ENCODE measurements at regions not wholly inside any gene's neighbourhood (a gene's known extent, or its start where the extent isn't known, plus 50 kb on each side); places are given as distances from the start of the nearest gene placed in this dataset.

DNA sequence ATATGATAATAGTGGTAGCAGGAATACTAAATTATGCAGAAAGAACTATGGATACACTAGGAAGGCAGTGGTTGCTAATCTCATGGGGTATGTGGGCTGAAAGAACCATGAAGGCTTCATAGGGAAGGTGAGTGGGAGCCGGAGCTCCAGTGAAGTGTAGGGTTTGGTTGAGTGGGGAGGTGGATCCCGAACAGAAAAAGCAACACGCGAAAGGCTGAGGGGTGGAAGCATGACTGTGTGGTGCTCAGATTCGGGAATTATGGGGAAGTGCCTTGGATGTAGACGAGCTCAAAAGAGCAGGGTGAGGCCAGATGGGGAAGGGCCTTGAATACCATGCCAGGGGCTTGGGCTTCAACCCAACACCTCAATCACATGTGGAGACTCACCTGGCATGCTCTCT lies 715.1 kb downstream of the TYW1 start:
- no peak for DNase-seq

DNA sequence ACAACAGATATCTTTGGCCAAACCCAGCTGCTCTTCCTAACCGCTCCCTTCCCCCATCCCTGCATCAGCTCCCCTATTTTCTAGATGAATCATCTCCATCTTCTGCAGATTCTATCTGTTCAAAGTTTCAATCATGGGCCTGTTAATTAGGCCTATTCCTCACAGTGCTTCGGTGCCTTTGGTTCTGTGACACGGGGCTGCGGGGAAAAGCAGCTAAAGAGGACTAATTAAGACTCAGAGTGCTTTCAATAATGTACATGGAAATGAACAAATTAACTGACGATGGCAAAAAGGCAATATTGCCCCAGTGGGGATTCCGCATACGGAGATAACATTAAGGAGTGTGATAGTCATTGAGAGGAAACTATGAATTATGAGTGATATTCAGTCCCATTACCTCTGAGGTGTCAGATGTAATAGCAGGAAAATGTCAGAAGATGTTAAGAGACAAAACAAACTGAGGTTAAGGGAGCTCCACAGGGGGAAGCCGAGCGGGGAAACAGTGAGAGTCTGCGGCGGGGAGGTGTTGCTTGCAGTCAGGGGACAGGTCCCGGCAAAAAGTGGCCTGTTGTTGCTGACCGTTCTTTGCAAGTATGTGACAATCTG lies 716.9 kb downstream of the TYW1 start:
- DNase-seq: no peak

DNA sequence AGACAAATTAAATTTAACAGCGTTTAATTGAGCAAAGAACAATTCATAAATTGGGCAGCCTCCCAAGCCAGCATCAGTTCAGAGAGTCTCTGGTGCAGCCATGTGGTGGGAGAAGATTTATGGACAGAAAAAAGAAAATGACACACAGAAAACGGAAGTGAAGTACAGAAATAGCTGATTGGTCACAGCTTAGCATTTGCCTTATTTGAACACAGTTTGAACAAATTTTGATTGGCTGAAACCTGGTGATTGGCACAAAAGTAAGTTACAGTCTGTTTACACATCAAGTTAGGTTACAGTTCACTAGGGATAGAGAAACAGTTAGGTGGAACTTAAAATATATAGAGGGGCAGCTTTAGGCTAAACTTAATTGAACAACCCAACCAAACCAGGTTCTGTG lies 720.1 kb downstream of the TYW1 start:
- DNase-seq: no peak

DNA sequence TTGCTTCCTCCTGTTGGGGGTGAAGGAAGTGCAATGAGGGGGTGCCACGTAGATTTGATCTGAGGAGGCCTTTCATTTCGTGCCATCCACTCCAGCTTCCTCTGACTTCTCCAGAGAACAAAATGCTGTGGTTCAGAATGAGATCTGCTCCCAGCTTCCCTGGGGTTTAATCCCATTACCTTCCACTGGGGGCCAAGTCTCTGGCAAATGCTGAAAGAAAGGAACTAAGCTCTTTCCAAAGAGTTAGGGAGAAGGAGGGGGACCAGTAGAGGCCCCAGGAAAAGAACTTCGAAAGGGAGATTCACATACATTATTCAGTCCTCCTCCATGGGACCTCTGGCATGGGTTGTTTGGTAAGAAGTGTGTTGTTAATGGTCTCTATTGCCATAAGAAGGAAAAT lies 727.0 kb downstream of the TYW1 start:
- no peak for DNase-seq

DNA sequence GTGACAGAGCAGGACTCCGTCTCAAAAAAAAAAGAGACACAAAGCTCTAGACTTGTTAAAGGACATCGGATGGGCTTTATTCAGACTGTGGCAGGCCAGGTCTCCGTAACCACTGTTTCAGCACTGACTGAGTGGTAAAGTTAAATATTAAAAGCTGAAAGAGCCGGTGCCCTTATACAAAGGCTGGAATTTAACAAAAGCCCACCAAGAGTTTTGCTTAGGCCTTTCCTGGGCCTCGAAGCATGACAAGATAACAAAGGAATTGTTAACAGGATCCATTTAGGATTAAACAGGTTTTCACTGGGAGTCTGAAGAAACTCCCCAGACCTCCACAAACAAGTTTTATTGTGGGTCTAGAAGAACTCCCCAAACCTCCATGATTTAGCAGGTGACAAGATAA lies 727.8 kb downstream of the TYW1 start:
- DNase-seq: no peak

DNA sequence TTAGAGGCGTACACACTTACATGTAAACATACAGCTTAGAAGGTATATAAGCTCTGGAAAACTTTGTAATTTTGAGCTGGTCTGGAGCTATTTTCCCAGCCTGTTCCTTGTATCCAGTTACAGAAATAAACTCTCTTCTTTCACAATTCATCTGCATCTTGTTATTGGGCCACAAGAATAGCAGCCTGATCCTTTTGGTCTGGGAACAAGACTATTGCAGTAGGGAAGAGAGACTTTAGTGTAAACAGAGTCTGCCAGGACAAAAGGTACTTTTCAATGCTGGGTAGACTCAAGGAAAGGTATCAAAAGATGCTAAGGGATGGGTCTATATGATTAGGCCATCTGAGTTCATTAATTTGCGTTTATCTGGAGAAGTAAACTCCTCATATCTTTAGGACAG lies 728.3 kb downstream of the TYW1 start:
- DNase-seq: no peak

DNA sequence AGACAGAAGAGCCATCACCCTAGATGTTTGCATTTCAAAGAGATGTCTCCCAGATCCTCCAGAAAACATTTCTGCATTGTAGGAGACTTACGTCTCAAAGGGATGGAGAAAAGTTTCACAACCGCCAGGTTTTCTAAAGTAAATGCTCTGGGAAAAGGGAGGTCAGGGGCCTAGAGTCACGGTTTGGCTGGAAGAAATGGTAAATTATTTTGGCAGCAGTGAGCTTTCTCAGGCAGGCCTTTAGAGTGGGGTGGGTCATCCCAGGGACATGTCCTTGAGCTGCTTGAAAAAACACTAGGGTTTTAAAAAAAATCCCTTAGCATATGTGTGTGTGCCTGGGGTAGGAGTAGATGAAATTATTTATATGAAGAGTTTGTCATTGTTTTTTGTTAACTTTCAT lies 728.8 kb downstream of the TYW1 start:
- no peak for DNase-seq

DNA sequence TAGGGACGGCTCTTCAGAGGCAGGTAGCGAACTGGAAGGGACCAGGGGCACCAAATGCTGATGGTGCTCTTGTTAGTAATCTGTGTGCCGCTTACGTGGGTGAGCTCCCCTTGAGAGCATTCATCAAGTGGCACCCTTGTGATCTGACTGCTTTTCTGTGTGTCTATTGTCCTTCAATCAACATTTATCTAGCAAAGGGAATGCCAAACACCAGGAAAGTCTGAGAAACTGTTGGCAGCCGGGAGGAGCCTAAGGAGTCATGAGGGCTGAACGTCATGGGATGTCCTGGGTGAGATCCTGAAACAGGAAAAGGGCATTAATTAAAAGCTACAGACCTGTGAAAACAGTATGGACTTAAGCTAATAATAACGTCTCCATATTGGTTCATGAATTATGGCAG lies 733.1 kb downstream of the TYW1 start:
- no peak for DNase-seq

DNA sequence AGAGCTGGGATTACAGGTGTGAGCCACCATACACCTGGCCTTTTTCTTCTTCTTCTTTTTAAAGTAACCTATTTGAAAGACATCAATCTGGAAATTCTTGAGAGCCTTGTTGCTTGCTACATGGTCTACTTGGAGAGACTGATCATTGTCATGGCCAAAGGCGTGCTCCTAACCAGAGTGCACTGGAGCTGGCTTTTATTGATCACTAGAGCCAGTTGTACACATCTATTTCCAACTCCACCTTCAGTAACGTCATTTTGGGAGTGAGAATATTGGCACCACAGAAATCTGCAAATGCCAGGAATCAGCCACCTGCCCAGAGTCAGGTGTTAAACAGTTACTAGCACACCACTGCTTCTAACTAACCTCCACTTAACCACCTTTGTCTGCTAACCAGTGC lies 735.1 kb downstream of the TYW1 start:
- no peak for DNase-seq

DNA sequence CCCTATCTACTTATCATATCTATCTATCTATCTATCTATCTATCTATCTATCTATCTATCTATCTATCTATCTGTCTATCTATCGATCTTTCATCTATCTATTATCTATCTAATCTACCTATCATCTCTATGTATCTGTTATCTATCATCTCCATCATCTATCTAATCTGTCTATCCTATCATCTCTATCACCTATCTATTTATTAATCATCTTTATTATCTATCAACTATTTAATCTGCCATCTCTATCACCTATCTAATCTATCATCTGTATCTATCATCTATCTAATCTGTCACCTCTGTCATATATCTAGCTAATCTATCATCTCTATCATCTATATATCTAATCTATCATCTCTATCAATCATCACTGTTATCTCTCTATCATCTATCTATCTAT lies 736.3 kb downstream of the TYW1 start:
- no peak for DNase-seq

DNA sequence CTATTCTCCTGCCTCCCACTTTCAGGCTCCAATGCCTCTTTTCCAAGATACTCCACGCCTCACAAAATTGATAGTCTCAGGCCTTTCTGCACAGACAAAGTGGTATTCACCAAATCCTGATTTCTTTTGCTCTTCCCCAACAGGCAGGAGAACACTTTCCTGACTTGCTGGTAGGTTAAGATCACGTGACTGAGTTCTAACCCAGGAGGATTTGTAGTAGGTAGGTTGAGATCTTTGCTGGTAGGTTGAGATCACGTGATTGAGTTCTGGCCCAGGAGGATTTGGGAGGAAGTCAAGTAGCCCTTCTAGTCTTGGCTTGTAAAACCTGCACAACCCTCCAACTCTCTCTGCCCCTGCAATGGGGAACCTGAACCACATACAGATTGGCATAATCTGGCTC lies 741.5 kb downstream of the TYW1 start:
- DNase-seq: no peak

DNA sequence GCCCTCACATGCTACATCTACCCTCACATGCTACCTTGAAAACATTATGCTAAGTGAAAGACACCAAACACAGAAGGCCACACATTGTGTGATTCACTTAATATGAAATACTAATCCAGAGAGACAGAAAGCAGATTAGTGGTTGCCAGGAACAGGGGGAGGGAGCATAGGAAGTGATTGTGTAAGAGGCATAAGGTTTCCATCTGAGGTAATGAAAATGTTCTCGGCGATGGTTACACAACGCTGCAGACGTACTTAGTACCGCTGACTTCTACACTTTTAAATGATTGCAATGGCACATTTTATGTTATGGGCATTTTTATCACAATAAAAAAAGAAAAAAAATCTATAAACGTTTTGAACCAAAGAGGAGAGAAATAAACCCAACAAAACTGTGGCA lies 742.3 kb downstream of the TYW1 start:
- DNase-seq: no peak

DNA sequence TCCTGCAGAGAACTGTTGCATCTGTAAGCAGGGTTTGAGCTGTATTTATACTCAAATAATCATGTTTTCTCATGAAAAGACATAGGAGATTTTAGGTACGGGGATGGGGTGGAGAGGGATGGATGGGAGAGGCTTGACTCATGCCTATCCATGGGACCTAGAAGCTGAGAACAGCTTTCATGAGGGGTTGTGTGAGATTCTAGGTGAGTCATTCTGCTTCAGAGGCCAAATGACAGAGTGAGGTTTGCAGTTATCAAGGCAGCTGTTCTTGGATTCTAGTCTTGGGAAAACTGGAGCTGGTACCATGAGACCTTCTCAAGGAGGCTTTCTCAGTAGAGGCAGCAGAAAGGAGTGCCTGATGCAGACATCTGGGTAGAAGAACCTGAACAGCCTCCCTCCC lies 746.9 kb downstream of the TYW1 start:
- DNase-seq: no peak

DNA sequence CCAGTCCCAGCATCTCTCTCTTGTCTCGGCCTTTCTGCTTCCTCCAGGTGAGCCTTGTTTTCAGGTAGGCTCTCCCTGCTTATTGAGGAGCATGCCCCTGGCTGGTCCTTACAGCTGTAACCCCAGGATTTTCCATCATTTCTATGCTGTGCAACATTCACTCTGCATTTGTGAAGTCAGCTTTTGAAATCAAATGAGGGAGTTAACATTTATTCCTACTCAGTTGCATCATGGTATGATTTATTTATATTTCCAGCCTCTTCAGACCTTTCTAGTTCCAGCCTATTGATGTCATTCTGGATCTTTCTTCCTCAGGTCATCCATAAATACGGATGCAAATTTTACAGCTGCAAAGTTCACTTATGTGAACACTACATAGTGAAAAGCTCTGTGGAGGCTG lies 755.6 kb downstream of the TYW1 start:
- no peak for DNase-seq

DNA sequence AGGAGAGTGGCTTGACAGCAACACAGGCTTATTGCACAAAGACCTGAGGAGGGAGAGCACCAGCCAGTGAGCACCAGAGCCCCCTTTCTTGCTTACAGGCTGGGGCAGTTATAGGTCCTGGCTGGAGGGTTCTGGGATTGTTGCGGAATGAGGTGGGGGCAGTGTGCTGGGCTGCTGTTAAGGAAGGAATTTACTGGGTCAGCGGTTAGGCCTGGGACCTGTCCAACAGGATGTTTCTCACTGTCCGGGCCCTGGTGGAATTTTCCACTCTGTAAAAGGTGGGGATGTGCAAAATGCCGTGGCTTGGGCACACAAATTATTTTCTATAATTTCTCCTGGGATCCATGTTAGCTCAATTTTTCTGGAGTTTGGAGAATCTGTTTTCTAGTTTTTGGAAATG lies 757.3 kb downstream of the TYW1 start:
- DNase-seq: no peak

DNA sequence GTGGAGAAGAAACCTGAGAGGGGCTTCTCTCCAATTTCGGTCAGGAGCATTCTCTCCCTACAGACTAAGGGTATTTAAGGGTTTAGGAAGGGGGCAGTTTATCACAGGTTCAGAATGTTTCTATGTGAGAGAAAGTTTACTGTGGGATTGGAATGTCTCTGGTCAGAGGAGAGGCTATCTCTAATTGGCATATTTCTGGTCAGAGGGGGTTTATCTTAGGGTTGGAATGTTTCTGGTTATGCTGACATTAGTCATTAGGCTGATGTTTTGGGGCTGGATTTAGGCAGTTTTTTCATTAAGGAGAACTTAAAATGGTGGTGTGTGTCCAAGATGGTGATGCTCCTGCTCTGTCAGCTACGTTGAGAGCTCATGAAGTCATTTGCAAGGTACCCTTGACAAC lies 758.0 kb downstream of the TYW1 start:
- no peak for DNase-seq

DNA sequence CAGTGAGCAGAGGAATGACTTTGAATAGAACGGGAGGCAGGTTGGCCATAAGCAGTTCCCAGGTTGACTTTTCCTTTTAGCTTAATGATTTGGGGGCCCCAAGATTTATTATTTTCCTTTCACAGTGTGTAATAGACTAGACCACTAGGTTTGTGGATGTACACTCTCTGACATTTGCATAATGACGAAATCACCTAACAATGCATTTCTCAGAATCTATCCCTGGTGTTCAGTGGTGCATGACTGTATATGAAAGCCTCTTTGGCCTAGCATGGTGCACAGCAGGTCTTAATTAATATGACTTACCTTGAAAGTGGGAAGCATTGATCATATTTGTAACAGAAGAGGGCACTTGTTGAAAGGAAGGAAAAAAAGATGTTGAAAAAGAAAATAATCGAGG lies 761.9 kb downstream of the TYW1 start:
- DNase-seq: no peak

DNA sequence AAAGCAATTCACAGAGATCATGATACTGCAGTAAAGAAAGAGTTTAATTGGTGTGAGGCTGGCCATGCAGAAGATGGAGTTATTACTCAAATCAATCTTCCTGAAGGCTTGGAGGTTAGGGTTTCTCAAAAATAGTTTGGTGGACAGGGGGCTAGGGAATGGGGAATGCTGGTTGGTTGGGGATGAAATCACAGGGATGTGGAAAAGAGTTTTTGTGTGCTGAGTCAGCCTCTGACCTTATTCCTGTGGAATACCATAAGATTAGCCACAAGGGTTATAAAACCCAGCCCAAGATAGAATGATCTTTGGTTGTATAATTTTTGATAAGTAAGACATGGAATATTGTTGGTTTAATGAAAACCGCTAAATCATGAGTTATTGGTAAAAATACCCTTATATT lies 764.3 kb downstream of the TYW1 start:
- DNase-seq: no peak

DNA sequence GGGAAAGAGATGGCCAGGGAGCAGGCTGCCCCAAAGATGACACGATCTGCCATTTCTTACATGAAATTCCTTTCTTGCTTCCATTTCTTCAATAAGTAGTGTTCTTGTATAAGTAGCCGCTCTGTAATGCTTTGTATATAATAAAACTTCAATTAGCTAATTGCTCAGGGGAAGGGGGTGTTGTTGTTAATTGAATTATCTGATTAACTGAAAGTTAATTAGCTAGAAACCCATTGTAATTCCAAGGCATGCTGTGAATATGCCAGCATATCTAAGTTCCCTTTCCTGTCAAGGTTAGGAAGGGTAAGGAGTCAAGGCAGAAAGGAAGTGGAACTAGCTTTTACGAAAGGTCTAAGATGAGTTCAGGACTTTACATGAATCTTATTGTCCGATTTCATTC lies 765.9 kb downstream of the TYW1 start:
- DNase-seq: no peak

DNA sequence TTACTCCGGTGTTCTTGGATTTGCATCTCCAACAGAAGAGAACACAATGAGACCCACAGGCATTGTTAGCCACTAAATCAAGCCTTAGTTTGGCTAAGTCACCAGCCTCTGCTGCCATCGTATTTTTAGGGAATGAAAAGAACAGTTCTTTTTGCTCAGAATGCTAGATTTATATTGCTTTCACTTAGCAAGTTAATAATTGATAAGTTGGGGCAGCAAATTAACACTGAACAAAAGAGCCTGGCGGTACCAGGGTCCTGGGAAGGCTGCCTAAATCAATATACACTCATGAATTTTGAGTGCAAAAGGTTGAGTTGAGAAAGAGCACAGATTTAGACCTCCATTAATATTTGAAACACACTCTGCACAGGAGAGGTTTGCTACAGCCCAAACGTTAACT lies 767.7 kb downstream of the TYW1 start:
- DNase-seq: no peak

DNA sequence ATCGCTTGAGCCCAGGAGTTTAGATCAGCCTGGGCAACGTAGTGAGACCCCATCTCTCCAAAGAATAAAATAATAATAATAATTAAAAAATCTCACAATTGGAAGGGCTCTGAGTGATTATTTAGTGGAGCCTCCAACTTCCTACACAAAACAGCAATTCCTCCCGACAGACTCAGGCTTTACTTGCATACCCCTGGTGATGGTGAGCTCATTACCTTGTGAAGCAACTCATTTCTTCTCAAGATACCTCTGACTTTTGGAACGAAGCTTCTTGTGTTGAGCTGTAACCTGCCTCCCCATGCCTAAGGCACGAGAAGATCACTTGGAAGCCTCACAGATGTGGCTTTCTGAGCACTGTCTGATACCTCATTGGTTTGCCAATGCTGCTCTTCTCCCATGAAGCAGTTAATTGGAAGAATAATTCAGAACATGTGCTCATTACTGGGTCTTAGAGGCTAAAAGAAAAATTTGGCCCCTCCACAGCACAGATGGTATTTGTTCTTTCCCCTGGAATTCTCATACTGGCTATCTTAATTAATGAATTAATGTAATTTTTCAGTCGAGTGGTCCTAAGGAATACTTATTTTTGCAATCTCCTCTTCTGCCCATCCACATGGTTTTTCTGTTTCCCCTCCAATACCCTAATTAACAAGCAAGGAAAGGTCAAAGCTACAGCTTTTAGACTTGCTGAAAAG lies 769.0 kb downstream of the TYW1 start:
- no peak for DNase-seq

DNA sequence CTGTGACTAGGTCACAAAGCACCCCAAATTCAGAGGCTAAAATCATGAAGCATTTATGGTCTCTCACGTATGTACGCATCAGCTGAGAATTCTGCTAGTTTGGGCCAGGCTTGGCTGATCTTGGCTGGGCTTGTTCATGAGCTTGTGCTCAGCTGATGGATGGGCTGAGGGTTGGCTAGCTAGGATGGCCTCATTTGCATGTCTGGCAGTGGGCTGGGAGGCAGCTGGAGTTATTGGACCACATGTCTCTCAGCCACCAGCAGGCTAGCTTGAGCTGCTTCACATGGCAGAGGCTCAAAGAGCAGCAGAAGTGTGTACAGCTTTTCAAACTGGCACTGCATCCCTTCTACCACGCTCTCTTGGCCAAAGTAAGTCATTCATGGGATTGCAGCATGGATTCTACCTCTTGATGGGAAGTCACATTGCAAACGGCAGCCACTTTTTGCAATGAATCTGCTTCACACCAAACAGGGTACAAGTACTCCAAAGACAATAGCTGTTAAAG lies 770.3 kb downstream of the TYW1 start:
- no peak for DNase-seq

DNA sequence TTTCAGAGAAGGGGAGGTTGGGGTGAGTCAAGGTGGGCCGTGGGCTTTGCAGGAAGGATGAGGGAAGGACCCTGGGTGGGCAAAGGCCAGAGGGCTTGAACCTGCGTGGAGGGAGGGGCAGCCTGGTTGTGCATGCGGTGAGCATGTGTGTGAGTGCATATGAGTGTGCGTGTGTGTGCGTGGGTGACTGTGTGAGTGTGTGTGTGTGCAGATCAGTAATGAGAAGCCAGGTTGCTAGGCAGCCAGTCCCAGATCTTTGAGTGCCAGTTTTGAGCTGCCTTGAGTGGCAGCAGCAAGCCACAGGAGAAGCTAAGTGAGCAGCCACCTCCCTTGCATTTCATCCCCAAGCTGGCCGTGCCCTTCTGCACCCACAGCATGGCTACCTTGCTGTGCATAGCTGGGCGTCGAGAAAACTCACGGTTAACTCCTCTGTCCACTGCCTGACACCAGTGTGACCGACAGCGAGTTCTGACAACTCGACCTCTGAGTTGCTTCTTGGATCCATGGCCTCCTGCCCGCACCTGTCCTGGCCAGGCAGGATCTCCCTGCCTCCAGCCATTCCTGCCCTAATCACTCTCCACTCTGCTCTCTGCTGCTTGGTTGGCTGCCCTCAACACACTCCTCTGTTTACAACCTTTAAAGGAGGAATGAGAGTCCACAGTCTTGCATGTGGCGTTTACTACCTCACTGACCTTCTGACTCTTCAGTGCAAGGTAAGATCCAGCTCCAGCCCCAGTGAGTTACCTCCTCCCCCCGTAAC lies 775.4 kb downstream of the TYW1 start:
- no peak for DNase-seq

DNA sequence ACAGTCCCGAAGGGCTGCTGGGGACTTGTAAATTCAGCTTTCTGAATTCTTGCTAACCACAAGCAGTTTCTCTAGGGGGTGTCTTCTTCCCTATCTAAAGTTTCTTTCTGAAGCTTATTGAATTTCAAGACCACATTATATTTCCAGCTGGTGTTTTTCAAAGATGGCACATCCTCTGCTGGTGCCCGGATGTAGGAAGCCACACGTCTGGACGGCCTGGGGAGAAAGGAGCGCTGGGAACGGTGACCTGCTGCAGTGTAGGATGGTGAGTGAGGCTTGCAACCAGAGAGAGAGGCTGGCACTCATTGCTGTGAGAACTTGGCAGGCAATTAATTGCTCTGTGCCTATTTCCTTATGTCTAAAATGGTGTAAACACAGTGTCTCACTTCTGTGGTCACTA lies 776.4 kb downstream of the TYW1 start:
- no peak for DNase-seq

Data from activated T-cell treated with anti-CD3 and anti-CD28 coated beads for 4 hours (primary cell).